Astrocyte of the cerebellum (primary cell): ENCODE measurements at regions not wholly inside any gene's neighbourhood (a gene's known extent, or its start where the extent isn't known, plus 50 kb on each side); places are given as distances from the start of the nearest gene placed in this dataset.

Experiments
- DNase-seq: peaks from one replicate; pipeline ENCODE4 v3.0.0-alpha.2; 2011; ENCODE audit warnings: low read depth
- H3K4me3 ChIP-seq: 2 replicates; pipeline ENCODE4 v1.5.1; 2011; ENCODE audit warnings: mild to moderate bottlenecking, low read depth, low read length, moderate library complexity
- in situ Hi-C: cut with HindIII; loops from 2 replicates; pipeline ENCODE4 v1.10.0; 2017; ENCODE audit warnings: low sequenced_read_pairs
- TF ChIP-seq, protein P1 (sequence below): IDR thresholded peaks from 2 replicates; pipeline ENCODE4 v1.5.1; 2012; ENCODE audit warnings: low read length, low read depth, moderate library complexity, mild to moderate bottlenecking; ENCODE audit errors: missing control alignments

DNA sequence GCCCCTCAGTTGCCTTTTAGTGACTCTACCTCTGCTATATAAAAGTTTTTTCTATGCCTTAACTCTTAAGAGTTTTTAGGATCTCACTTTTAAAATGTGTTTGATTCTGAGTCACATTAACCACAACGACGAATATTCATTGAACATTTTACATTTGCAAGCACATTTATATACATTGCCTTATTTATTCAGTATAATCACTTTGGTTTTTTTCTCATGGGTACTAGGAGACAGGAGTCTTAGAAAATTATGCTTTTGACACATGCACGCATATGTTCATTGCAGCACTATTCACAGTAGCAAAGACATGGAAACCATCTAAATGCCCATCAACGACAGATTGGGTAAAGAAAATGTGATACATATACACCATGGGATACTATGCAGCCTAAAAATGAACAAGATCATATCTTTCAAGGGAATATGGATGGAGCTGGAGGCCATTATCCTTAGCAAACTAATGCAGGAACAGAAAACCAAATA, 236.9 kb upstream of the SPAG17 start:
- TF ChIP-seq, protein P1, sequence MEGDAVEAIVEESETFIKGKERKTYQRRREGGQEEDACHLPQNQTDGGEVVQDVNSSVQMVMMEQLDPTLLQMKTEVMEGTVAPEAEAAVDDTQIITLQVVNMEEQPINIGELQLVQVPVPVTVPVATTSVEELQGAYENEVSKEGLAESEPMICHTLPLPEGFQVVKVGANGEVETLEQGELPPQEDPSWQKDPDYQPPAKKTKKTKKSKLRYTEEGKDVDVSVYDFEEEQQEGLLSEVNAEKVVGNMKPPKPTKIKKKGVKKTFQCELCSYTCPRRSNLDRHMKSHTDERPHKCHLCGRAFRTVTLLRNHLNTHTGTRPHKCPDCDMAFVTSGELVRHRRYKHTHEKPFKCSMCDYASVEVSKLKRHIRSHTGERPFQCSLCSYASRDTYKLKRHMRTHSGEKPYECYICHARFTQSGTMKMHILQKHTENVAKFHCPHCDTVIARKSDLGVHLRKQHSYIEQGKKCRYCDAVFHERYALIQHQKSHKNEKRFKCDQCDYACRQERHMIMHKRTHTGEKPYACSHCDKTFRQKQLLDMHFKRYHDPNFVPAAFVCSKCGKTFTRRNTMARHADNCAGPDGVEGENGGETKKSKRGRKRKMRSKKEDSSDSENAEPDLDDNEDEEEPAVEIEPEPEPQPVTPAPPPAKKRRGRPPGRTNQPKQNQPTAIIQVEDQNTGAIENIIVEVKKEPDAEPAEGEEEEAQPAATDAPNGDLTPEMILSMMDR = no peak
- no peak for DNase-seq
- H3K4me3 ChIP-seq = no peak overlapping the region
- in situ Hi-C loops = no loop called here

DNA sequence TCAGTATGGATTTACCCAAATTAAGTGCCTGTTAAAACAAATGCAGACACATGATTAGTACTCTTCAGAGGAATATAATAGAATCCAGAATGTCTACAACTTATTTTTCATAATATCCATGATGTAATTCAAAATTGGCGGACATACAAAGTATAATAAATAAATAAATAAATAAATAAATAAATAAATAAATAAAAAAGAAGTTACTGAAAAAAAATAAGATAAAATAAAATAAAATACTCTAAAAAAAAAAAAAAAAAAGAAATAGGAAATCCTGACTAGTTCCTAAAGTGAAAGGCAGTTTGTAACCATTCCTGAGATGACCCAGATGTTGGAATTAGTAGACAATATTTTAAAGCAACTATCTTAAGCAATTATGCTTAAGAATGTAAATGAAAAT, 219.0 kb upstream of the SPAG17 start:
- in situ Hi-C loops = no loop called here
- TF ChIP-seq, protein P1 = no peak
- H3K4me3 ChIP-seq = no peak overlapping the region
- DNase-seq = no peak

DNA sequence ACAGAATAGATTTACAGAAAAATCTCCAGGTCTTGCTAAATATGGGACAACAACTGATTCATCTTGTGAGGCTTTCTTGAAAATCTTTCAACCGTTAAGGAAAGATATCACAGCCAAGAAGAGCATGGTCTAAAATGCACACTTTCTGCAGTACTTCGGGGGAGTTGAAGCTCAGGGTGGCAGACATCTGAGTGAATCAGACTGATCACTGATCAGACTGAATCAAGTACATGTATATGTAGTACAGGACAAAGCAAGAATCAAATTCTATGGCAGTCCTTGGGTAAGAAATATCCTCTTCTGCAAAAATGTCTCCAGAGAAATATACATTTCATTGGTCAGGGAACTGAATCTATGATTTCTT, 212.4 kb upstream of the SPAG17 start:
- no peak overlapping the region for H3K4me3 ChIP-seq
- DNase-seq = no peak
- TF ChIP-seq, protein P1 = no peak
- in situ Hi-C loops = no loop called here

DNA sequence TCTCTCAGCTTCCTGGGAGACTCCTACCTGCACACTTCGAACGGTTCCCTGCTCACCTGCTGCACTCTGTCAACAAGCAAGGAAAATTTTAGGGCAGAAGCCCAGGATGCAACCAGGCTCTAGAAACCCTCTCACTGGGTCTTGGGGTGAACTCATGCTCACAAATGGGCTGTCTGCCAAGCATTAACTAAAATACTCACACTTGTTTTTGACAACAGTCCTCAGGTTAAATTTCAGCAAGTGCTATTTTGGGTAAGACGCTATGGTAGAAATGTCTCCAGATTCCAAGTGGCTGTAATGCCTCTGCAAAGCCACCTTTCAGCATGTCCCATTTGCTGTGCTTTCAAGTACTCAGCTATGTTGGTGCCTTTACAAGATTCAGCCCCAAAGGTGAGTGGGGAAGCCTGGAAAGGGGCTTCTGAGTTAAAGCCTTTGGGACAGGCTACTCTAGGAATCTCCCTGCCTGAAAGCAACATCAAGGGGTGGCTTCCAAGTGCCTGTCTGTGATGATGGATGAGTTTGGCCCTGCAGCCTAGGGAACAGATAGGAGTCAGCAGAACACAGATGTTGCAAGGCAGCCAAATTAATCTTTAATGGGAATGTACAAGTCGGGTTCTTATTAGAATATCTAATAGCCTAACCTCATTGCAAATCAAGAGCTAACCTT, 211.9 kb upstream of the SPAG17 start:
- no peak overlapping the region for H3K4me3 ChIP-seq
- DNase-seq = no peak
- in situ Hi-C loops = no loop called here
- TF ChIP-seq, protein P1 = no peak

DNA sequence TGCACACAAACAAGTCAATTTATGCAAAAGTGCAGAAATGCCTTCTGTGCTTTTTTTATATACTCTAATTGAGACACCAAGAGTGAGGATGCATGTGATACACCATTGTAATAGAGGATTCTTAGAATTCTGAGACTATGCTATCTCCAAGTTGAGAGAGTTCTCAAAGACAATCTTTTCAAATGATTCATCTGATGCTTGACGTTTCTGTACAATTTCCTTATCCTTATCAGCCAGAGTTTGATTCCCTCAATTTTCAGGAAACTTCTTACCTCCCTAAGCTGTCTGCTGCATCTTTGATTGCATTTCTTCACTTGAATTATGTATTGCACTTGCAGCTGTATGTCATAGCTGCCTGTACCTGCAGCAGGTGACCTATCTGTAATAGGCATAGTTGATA, 211.3 kb upstream of the SPAG17 start:
- in situ Hi-C loops = no loop called here
- H3K4me3 ChIP-seq = no peak overlapping the region
- DNase-seq = no peak
- TF ChIP-seq, protein P1 = no peak

DNA sequence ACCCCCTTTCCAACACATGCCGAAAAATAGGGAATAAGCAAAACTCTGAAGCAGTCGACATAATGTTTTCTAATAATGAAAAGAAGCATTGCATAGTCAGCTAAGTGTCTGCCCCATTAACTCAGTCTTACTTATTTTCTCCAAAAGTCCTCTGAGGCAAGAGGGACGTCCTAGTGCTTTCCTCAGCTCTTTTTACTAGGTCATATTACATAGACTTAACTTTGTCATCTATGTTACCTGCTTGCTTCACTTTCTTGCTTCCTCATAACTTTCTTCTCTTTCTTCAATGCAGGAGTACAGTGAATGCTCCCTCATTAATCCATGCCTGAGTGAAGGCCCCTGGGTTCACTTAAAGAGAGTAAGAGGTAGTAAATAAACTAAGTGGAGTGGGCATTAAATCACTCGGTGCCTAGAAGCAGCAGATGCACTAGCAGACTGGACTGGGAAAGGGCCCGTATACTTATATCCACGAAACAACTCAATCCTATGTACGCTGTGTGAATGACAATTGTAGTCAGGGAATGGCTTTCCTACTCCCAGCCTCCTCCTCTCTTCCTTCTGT, 210.5 kb upstream of the SPAG17 start:
- in situ Hi-C loops = no loop called here
- no peak overlapping the region for H3K4me3 ChIP-seq
- no peak for DNase-seq
- TF ChIP-seq, protein P1 = no peak

DNA sequence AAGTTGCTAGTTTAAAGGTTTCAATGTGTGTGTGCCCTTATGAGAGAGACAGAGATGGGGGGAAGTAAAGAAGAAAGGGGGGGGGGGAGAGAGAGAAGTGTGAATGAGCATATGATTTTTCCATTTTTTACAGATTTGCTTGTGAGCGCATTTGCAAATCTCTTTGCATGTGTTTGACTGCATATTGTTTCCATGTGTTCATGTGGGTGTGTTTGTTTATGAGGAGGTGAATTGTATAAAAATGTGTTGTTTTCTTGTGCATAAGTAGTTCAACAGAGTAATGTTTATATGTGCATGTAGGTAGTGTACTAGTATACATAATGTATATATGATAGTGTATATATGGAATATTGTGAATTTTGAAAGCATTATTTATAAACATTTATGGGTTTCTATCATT, 205.9 kb upstream of the SPAG17 start:
- no peak for DNase-seq
- no peak overlapping the region for H3K4me3 ChIP-seq
- in situ Hi-C loops = no loop called here
- TF ChIP-seq, protein P1 = no peak
